ENCODE measurements at regions not wholly inside any gene's neighbourhood (a gene's known extent, or its start where the extent isn't known, plus 50 kb on each side); places are given as distances from the start of the nearest gene placed in this dataset.

- TF ChIP-seq EP300 (IDR thresholded peaks at IDR 0.05) (no peak), CTCF (IDR thresholded peaks at IDR 0.05) (no peak), POLR2AphosphoS5 (IDR thresholded peaks at IDR 0.05) (no peak), POLR2A (IDR thresholded peaks at IDR 0.05) (no peak)
These were observed 217.6 kb downstream of the LTN1 start for GRCh38 chr21:28775071-28775470.
